HG02973 (cell line): ENCODE measurements at regions not wholly inside any gene's neighbourhood (a gene's known extent, or its start where the extent isn't known, plus 50 kb on each side); places are given as distances from the start of the nearest gene placed in this dataset.

Source experiments
- ATAC-seq: cut with Tn5 transposase; IDR thresholded peaks from one replicate; pipeline ENCODE4 v1.9.1; 2021; ENCODE audit warnings: moderate library complexity; ENCODE audit not compliant: unreplicated experiment

DNA sequence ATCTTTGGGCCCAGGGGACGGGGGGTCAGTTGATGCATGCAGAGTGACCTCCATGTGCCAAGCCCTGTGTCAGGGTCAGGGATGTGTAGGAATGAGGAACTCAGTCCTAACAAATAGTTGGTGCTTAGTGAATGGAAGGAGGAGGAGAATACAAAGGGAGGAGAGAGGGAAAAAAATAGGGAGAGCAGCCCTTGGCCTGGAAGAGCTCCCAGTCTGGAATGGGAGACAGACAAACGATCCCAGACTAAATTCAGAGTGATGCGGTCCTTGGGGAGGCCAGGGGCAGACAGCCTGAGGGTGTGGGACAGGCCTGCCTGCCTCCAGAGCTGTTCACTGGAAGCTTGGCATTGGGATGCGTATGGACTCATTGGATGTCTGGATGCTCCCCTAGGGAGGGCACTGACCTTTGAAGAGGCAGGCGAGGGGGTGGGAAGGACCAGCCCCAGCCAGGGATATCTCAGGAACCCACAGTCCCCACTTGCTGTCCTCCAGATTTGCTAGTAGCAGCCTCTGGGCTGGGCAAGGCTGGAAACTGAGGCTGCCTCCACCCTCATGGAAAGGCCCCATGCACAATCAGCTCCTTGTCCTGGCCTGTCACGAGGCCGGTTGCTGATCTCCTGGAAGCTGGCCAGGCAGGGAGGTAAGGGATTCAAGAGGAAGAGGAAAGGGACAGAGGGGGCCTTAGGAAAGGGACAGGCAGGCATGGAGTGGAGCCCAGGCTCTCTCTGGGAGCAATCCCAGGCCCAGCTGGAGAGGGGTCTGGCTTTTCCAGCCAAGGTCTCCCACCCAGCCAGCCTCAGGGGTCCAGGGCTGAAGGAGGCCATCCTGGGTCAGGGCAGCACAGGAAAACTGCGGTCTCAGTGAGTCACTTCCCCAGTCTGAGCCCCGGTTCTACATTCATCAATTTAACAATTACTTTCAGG, 69.0 kb upstream of the GGTA1 start:
- no peak for ATAC-seq

DNA sequence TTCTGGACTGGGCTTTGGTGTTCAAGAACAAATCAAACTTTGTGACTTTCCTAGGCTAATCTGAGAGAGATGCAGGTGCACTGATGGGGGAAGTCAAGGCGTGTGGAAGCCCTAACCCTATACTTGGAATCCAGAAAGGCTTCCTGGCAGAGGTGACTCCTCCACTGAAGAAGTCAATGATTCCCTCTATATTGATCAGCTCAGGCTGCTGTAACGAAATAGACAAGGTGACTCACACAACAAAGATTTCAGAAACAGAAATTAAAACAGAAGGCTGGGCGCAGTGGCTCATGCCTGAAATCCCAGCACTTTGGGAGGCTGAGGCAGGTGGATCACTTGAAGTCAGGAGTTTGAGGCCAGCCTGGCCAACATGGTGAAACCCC, 69.6 kb upstream of the GGTA1 start:
- ATAC-seq, result no peak

DNA sequence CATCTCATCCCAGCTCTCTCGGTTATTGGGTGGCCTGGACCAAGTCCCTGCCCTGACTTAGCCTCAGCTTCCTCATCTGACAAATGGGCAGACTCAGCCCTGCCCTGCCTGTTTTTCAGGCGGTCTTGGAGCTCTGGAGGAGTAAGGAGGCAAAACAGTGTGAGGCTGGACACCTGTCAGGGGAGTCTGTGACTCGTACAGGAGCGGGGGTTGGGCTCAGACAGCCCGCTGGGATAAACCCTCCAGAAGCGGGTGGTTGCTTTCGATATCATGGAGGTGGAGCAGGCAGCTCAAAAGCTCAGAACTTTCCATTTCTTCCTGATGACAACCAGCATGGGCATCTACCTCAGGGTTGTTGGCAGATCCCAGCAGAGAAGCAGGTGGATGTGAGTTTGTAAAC, 72.9 kb upstream of the GGTA1 start:
- no peak for ATAC-seq

DNA sequence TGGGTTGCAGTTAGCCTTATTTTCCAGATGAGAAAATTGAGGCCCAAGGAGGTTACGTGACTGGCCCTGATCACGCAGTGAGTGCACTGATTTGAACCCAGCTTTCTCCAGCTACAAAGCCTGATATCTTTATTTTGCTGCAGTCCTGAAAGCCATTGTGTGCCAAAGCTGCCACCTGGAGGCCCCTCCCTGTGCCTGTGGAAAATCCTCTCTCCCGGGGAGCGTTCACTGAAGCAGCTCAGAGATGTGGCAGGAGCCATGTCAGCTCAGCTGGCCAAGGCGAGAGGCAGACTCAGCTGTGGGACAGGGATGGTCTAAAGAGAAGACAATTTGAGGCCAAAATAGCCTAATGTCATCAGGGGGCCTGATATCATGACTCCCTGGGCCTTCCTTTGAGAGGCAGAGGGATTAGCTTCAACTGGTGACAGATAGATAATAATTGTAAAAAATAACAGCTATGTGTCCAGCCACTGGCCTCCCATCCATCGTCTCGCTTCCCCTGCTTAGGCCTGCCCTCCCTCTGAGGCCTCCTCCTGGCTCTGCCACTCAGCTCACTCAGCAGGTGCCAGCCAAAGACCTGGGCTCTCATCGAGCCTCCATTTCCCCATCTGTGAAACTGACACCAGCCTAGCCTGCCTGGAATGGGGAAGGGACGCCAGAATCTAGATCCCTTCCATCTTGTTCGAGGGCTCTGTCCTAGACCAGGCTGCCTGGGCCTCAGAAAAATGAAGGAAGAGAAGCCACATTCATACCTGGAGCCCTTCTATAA, 74.3 kb upstream of the GGTA1 start:
- no peak for ATAC-seq

DNA sequence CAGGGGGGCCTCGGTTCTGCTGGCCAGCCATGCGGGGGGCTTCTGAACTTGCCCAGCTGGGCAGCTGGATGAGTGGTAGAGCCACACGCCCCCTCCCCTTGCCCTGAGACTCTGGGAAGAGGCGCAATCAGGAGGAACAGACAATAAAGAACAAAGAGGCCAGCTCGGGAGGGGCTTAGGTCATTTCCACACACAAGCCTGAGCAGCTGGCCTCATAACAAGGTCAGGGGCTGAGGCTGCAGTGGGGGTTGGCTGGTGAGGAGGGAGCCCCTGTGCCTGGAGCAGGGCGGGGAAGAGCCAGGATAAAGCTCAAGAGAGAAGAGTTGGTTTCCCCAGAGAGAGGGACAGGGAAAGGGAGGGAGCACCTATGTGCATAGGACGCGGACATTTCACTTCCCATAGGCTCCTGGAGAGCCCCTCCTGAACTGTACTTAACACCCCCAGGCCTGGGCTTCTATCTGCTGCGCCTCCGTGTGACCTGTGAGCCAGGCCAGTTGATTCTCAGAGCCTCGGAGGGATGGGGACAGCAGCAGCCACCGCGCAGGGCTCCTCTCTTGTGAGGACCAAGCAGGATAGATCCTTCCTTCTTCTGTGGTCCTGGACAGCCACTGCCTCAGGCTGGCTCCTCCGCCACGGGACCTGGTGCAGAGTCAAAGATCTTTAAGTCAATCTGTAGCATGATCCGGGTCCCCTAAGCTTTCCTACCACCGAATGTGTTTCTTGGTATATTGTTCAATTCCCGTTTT, 75.3 kb upstream of the GGTA1 start:
- ATAC-seq, result no peak

DNA sequence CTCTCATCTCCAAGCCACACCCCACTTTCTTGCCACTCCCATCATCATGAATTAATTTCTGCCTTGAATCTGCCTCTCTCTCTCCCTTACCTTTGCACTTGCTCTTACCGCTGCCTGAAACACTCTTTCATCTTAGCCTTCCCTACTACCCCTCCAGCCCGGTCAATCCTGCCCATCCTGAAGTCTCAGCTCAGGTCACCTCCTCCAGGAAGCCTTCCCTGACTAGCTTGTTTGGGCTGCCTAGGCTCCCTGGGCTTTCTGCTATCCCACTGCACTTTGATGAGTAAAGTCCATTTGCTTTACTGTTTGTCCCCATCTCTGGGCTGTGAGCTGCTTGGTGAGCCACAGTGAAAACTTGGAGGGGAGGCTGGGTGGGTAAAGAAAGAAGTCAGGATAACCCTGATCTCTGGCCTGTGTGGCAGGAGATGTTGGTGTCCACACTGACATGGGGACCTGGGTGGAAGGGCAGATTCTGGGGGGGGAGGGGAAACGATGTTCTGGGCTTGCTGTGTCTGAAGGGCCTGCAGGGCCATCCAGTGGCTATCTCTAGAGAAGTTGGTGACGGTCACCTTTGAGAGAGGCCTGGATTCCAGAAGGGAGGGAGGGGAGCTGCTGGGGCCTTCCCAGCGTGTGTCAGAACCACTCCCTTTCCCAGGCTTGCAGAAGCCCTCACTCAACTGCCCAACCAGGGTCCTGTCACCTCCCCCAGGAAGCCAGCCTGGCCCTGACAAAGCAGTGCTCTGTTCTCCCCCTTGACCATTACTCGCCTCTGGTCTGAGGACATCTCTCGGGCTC, 75.0 kb upstream of the DAB2IP start:
- ATAC-seq, result no peak

DNA sequence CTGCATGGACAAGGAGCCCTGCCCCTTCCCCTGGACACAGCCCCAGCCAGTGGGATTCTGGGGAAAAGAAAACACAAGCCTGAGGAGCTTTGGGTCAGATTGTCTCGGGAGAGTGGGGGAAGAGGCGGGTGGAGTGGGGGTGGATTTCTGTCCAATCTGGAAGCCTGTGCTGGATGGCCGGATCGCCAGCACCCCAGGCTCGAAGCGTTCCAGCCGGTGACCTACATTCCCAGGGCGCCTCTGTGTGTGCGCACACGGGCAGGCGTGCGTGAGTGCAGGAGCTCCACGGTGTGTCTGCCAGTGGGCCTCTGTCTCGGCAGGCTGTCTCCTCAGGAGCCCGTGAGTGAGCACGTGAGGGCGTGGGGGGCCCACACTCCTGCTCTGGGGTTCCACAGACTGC, 74.3 kb upstream of the DAB2IP start:
- ATAC-seq, result no peak

DNA sequence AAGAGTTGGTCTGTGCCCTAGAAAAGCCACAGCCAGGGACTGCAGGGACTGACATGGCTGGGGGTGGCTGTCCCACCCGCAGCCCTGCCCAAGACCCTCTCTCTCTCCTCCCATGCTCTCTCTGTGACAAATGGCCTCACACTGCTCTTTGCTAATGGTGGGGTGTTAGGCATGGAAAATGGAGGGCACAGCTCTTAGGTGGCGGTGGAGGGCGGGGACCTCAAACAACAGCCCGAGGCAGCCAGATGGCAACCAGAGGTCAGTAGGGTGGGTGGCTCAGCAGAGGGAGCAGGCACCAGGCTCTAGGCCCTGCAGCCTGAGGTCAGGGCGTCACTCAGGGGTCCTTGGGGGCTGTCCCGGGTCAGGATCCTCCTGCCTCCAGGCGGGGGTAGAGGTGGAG, 73.9 kb upstream of the DAB2IP start:
- no peak for ATAC-seq

DNA sequence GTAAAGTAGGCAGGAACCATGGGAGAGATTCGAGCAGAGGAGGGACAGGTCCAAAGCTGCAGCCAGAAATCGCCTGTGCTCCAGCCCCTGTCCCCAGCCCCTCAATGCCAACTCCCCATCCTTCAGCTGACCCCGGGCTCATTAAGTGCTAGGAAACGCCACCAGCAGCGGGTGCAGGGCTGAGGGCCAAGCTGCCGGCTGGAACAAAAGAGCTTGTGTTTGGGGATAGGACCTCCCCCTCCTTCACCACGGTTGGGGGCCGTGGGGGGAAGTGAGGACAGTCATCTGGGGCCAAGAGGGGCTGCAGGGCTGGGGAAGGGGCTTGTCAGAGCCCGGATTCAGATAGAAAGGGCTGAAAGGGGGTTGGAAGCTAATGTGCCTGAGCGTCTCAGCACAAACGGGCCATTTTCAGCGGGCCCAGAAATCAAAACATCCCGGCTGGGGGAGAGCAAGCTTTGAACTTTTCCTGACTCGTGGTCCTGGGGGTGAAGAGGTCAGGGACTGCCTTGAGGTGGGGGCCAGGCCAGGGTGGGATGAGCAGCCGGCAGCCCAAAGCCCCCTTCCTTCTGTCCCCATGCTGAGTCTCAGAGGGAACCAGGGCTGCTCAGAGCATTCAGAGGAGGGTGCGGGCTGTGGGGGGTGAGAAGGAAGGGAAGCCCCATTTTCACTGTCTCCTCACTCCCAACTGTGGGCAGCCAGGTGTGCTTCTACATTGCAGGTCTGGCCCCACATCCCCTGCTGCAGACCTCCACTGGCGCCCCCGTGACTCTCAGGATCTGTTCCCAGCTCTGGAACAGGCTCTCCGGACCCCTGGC, 69.4 kb upstream of the DAB2IP start:
- no peak for ATAC-seq

DNA sequence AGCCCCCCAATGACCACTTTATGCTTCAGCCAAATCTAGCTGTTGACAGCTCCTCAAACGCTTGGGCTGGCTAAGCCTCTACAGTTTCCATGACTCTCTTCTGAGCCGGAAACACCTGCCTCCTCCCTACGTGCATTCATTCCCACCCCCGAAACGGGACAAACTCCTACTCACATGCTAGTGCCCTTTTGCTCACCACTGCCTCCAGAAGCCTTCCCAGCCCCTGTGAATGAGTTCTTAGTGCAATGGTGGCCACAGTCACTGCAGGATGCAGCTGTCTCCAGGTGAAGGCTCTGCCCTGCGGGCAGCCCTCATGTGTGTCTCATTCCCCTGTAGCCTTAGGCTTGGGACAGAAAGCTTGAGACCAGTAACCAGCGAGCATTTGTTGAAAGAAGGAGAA, 68.8 kb upstream of the DAB2IP start:
- ATAC-seq, result no peak

DNA sequence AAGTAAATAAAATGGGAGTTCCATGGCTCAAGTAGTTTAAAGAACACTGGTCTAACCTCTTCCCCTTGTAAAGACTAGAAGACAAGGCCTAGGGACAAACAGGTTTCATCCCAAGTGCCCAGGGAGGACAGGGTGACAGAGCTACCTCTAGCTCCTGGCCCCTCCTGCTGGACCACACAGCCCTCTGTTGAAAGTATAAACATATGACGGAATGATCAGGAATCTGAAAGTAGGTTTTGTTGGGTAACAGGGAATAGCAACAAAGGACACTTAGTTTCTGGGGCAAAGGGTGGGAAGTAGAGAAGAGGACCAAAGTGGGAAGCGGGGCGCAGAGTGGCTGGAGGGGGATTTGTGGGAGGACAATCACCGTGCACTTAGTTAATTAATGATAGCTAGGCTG, 67.0 kb upstream of the DAB2IP start:
- ATAC-seq, result no peak

DNA sequence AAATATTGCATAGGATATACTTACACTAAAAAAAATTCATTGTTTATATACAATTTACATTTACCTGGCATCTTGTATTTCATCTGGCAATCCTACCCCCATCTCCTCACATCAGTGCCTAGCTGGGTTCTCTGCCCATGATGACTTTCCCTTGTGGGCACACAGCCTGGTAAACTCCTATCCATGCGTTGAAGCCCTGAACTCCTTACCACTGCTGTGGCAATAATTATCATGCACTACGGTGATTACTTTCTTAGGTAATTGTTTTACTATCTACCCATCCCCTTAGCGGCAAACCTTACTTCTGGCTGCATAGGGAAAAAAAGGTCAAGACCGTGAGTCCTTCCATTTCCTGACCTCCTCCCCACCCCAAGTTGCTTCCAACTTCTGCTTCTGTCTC, 63.6 kb upstream of the DAB2IP start:
- ATAC-seq, result no peak

DNA sequence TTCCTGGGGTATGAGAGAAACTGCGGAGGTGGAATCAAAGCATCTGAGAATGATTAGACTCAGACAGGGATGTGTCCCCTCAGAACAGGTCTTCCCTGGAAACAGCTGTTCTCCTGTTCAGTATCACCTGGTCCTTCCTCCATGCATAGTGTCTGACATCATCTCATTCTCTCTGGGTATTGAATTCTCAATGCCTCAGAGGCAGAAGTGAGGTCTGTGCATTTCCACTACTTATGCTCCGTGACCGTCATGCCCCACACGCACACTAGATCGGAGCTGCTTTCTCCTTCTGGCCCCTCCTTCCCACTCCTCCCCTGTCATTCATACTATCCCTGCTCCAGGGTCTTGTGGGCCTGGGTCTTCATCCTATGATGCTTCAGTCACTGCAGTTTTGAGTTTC, 61.4 kb upstream of the DAB2IP start:
- ATAC-seq, result no peak

DNA sequence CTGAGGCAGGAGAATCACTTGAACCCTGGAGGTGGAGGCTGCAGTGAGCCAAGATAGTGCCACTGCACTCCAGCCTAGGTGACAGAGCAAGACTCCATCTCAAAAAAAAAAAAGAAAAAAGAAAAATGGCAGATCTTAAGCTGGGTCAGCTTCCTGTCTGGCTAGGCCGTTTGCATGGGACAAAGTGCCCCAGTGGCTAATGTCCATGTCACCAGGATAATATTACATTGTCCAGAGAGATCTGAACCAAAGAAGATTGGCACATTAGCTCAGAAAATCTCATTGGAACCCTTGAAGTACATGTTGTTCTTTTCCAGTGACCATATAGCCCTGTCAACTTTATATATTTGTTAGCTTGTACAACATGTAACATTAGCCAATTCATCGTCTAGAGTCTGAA, 59.2 kb upstream of the DAB2IP start:
- no peak for ATAC-seq

DNA sequence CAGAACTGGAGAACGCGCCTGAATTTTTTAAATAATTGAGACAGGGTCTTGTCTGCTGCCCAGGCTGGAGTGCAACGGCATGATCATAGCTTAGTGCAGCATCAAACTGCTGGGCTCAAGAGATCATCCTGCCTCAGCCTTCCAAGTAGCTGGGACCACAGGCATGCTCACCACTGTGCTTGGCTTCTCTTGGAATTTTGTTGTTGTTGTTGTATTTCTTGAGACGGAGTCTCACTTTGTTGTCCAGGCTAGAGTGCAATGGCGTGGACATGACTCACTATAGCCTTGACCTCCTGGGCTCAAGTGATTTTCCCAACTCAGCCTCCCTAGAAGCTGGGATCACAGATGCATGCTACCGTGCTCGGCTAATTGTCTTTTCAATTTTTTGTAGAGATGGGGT, 58.4 kb upstream of the DAB2IP start:
- no peak for ATAC-seq

DNA sequence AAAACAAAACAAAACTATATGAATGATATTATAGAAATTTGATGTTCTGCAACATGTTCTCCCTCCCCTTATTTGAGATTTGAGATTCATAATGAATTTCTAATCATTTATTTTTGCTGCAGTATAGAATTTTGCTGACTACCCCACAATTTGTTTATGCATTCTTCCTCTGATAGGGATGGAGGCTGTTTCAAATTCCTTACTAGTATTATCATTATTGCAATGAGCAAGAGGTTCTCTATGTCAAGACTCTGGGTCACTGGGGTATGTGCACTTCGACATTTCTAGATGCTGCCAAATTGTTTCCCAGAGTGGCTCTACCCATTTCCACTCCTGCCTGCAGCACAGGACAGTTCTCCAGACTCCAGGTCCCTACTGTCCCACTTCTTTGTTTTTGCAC, 54.9 kb upstream of the DAB2IP start:
- ATAC-seq, result no peak

DNA sequence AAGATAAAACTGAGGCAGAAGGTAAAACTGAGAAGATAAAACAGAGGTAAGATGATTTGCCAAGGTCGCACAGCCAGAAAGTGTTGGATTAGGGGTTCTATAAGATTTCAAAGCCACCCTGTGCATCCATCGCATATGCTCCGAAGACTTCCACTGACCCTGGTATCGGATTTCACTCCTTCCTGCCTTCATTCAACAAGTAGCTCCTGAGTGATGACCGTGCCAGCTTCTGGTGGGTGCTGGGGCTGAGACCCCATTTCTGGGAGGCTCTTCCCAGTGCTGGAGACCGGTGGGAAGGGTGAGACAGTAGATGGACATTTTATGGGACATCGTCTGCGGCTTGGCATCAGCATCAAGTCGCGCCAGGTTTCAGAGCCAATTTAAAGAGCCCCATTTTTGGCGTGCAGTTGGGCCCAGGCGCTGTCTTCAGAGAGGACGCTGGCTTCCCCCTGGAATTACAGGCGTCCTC, 53.7 kb upstream of the DAB2IP start:
- ATAC-seq, result no peak

DNA sequence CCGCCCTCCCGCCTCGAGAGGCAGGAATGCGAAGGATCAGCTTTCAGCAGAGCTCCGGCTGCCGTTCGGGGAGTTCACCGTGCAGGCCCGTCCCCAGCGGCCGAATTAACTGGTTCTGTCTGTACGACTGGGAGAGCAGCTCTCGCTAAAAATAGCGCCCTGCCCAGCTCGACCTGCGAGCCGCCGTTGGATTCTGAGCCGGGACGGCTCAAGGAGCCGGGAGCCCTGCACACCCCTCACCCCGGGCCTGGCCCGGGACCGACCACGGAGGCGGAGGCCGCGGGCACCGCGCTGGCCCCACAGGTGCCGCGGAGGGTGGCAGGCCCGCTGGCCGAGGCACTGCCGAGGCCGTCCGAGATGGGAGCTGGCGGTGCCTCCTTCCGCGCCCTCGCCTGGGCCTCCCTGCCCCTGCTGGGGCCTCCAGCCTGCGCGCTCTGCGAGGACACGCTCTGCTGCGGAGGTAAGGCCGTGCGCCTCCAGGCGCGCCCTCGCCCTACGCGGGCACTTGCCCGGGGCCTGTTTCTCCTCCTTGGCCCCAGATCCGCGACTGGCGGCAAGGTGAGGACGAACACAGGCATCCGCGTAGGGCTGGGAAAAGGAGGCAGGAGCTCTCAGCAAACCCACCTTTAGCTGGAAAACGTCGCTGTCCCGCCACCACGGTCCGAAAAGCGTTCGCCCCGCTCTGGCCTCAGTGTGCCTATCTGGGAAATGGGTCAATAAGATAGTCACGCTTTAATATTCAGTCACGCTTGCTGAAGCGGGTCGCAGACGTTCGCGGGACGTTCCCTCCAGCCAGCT, 53.1 kb upstream of the DAB2IP start:
- no peak for ATAC-seq
